ENCODE measurements at regions not wholly inside any gene's neighbourhood (a gene's known extent, or its start where the extent isn't known, plus 50 kb on each side); places are given as distances from the start of the nearest gene placed in this dataset.
"Not testable (repeated sequence)": the region's sequence is repeated elsewhere in the genome, so short reads cannot be mapped to it uniquely, and the experiment has no call there.

DNA sequence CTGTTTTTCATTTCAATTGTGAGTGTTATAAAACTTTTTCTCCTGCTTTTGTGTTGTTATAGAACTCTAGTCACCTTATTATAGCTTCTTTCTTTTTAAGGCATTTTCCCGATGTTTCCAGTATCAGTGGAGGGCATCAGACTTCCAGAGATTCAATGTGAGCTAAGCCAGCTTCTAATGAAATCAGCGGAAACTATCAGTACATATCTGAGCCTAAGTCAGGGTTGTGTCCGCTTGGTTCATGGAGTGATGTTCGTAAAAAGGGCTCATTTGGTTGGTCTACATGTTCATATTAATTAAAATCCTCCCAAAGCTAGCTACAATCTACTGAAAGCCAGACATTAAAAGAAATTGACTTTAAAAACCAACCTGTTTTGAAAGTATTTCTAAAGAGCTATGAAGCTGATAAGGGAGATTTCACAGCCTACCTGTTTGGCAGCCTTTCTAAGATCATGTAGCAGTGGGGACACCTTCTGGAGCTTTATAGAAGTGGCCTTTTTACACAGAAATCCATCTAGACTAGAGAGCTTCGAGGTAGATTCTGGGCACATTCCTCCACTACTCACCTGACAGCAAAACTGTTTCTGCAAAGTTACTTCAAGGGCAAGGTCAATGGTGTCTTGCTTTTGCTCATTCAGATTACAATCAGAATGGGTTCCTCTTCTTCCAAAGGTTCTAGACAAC is 227.1 kb upstream of the NBPF12 start:
- DNase-seq (ENCODE audit: low read depth): not testable (repeated sequence)

DNA sequence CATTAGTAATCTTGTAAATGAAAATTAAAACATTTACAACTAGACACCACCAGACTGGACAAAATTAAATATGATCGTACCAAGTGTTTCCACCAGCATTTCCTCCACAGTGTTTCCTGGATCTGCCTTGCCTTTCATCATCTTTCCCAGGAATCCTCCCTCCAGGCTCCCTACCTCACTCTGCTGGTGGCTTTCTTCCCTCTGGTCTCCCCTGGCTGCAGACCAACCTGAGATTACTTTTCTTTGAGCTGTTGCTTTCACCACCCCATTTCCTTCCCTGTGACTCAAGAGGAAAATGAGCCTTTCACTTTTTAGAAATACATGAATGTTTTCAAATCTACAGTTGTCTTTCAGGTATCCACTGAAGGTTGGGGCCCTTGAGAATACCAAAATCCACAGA is 228.8 kb upstream of the NBPF12 start:
- DNase-seq (ENCODE audit: low read depth): not testable (repeated sequence)

DNA sequence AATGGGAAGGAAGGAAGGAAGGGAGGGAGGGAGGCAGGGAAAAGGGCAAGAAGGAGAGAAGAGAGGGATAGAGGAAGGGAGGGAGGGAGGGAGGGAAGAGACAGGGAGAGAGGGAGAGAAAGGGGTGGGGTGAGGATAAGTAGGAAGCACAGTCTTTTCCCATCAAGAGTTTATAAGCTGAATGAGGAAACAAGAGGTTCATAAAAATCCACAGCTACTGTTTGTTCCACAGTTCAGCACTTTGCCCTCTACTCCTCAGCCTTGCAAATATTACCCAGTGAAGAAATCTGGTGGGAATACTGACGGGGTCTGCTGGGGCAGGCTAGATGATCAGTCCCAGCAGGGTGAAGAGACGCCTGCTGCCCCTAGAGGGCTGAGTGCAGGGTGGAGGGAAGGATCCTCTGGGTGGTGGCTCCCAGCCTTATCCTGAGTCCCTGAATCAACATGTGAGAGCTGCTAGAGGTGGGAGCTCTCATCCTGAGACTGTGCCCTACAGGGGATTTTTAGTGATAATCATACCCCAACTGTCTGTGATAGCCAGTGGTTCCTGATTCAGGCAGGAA is 233.9 kb upstream of the NBPF12 start:
- DNase-seq (ENCODE audit: low read depth): not testable (repeated sequence)

DNA sequence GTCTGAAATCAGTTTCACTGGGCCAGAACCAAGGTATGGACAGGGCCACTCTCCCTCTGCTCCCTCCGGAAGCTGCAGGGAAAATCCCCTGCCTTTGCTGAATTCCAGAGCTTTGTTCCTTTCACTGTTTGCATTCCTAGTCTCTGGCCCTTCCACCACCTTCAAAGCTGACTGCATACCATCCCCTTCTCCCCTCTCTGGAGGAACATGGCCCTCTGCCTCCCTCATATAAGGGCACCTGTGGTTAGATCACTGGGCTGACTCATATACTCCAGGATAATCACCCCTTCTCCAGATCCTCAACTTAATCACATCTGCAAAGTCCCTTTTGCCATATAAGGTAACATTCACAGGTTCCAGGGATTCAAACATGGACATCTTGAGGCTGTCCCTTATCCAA is 236.8 kb upstream of the NBPF12 start:
- not testable (repeated sequence) for DNase-seq (ENCODE audit: low read depth)

DNA sequence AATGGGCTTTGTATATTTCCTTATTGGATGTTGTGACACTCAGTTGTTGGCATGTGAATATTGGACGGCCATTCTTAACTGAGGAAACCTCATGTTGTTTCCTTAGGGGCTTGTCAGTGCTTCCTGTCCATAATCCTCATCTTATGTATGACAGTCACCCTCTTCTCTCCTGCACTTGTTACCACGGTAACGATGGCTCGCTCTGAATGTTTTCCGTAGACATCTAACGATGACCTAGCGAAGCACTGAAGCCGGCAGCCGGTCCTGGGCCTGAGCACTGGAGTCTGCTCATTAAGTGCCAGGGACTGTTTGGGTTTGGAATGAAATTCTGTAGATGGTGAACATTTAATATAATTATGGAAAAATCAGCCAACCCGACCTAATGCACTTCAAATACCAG is 242.7 kb upstream of the NBPF12 start:
- not testable (repeated sequence) for DNase-seq (ENCODE audit: low read depth)

DNA sequence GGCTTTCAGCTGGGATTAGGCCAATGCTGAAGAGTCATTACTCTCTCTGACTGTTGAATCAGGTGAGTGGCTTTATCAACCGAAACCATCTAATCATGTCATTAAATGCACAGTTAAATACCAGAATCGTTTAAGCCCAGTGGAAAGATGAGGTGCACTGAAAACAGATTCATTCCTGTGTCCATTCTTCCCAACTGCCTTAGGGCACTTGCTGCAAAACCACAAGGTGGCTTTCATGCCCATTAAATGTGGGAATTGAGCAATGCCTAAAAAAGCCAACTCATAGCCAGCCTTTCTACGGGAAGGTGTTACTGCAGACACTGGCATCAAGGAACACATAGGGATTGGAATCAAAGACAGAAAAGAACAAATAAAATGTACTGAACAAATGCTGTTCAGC is 246.3 kb upstream of the NBPF12 start:
- DNase-seq (ENCODE audit: low read depth): not testable (repeated sequence)

DNA sequence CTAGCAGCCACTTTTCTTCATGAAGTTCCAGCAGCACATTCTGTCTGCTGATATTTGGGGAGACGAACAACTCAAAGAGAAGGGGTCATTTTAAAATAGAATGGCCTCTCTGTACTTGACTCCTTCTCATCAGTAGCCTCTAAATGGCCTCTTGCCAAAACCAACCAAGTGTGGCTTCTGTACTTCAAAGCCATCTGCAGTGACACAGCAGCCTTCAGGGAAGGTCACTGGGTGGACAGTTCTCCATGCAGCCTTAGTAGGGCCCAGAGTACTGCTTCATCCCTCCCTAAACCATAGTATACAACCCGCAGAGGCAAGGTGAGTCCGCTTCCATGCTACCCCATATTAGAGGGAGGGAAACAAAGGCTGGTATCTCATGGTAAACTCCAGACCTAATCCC is 249.2 kb upstream of the NBPF12 start:
- DNase-seq (ENCODE audit: low read depth): not testable (repeated sequence)

DNA sequence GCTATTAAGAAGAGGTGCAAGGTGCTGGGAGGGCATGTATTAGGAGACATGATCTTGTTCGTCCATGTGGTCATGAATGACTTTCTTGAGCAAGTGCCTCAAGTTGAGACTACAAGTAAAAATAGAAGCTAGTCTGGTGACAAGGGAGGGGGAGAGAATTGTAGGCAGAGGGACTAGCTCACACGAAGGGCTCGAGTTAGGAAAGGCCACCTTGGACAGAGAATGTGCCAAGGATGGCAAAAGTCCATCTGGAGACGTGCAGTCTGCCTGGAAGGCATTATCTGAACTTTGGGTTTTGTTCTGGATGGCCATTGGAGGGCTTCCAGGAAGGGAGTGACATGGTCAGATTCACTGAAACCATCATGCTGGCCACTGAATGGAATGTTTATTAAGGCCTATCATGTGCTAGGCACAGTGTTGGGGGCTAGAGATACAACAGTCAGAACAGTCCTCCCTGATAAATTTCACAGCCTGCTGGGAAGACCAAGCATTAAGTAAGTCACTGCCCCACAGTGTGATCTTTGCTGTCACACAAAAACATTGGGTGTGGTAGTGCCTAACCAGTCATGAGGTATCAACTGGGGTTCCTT is 251.3 kb upstream of the NBPF12 start:
- DNase-seq (ENCODE audit: low read depth): not testable (repeated sequence)

DNA sequence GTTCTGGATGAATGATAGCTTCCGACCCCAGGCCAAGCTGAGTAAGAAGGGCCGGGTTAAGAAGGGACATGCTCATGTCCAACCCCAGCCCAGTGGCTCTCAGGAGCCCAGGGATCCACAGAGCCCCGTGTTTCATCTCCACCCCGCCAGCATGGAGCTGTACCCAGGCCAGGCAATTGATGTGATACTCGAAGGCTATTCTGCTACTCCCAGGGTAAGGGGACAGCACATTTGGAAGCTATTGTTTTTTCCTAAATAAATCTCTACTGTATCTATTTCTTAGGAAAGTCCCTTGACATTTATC is 255.0 kb upstream of the NBPF12 start:
- DNase-seq (ENCODE audit: low read depth): not testable (repeated sequence)

DNA sequence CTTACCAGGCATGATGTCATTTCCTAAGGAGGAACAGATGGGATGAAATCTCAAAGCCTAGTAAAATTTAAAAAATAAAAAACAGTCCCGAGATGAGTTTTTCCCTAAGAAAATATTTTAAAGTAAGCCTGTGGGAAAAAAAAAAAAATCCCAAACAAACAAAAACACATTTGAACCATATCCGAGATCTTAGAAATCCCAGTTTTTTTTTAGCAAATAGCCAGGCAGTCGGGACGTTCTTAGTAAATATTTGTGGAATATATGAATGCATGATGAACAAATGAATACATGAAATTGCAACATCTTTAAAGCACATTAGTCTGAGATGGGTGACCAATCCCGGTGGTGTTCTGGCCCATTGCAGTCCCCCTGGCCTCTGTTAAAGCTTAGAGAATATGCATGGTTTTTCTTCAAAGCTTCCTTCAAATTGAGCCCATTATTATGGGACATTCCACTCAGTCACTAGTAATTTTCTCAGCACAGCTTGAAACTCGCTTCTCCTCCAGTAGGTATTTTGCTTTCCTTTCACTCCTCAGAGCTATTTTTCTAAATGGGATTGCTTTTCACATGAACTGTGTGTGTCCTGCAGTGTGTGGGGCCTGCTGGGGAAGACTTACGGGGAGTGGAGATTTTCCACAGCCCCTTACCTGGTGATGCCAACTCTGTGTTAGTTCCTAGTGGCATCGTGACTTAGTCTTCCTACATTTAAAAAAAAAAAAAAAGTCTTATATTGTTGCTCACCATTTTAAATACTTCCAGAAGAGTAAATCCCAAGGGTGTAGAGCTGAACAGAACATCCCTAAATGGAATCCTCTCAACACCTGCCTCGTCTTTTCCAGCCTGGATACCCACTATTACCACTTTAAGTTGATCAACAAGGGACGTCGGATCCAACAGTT is 255.6 kb upstream of the NBPF12 start:
- DNase-seq (ENCODE audit: low read depth): not testable (repeated sequence)

DNA sequence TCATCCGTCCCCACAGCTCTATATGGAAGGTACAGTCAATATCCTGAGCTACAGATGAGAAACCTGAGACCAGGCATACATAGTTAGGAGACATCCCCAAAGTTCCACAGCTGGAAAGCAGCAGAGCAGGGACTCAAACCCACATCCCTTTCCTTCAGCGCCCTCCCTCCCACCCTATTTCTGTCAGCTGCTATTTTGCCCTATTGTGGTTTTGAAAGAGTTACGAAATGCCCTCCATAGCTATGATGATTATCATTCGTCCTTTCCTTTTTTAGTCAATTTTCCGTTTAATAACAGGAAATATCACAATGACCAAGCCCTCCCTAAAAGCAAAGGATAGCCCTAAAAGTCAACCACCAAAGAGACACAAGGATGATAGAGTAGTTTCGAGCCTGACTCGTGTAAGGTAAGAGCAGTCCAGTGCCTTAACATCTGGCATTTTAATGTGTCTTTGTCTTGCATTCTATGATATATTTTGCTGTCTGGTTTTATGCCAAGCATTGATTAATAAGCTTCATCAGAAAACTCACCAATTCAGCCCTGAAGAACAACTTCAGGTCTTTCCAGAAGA is 264.3 kb upstream of the NBPF12 start:
- not testable (repeated sequence) for DNase-seq (ENCODE audit: low read depth)

DNA sequence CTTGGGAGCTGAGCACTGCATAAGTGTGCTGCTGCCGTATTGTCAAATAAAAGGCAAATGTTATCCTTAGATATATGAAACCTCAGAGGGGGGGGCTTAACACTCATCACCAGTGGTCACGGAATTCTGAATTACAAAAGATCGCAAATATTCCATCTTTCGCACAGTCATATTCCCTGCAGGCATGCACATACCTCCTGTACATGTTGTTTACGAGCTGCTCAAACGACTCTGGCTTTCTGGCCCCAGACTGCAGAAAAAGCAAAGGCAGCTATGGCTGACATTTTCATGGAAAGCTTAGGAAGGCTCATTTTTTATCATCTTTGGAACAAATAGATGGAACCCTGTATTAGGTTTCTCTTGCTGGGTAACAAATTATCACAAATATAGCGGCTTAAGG is 265.5 kb upstream of the NBPF12 start:
- not testable (repeated sequence) for DNase-seq (ENCODE audit: low read depth)

DNA sequence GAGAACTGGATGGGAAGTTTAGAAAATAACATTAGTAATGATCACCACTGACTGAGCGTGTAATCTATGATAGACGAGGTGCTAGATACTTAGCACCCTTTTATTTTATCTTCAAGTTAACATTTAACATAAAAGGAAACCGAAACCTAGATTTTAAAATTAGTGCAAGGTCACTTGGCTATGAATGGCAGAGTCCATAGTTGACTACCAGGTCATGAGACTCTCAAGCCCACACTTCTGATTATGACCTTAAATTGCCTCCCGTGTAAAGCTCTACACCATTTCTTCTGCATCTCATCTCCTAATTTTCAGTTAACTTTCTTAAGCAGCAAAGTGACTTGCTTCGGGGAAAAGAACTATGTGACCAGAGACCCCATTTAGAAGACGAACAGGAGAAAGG is 266.5 kb upstream of the NBPF12 start:
- not testable (repeated sequence) for DNase-seq (ENCODE audit: low read depth)

DNA sequence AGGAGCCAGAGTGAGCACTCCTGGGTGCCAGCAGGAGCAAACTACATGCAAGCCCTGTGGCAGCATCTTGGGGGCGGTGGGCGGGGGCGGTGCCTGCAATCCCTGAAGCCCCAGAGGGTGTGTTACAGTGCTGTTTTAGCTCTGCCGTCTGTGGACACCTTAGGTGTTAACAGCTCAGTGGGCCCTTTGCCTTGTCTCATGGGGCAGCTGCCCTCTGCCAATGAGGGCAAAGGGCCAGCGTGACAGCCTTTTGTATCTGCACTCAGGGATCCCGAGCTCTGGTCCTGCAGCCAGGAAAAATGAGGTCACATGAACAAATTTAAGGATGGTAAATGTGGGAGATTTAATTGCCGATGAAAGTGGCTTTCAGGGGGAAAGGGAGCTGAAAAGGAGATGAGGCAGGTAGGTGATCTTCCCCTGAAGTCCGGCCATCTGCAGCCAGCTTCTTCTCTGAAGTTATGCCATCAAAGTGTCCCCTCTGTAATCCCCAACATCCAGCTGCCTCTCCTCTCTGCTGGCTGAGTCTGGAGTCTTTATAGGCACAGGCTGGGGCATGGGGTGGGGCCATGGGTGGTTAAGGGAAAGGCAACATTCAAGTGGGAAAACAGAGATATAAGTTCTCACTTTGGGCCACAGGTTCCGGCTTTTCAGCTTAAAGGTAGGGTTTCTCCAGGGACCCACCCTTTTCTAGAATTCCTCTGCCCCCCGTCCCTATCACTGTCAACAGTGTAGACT is 267.1 kb upstream of the NBPF12 start:
- not testable (repeated sequence) for DNase-seq (ENCODE audit: low read depth)

DNA sequence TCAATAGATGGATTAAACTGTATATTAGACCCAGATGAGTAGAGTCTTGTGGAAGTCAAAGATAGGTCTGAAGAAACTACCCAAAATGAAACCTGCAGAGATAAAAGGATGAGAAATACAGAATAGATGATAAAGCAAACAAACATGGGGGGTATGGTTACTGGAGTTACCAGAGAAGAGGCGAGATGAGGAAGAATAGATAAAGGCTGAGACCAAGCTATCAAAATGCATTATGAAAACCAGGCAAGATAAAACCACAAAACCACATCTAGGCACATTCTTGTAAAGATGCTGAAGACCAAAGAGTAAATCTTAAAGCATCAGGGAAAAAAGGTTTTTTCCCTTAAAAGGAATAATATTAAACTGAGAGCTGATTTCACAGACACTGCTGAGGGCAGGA is 271.8 kb upstream of the NBPF12 start:
- not testable (repeated sequence) for DNase-seq (ENCODE audit: low read depth)

DNA sequence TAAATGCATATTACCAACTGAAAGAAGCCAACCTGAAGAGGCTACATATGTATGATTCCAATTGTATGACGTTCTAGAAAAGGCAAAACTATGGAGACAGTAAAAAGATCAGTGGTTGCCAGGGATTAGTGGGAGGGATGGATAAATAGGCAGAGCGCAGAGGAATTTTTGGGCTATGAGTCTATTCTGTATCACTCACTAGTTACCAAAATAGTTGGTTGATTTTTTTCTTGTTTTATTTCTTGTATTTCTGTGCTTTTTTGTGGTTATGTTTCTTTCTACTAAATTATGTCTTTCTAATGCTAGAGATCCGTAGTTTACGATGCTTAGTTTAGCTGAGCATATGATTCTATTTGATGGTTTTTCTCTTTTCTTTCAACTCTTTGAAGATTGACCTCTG is 277.9 kb upstream of the NBPF12 start:
- not testable (repeated sequence) for DNase-seq (ENCODE audit: low read depth)

DNA sequence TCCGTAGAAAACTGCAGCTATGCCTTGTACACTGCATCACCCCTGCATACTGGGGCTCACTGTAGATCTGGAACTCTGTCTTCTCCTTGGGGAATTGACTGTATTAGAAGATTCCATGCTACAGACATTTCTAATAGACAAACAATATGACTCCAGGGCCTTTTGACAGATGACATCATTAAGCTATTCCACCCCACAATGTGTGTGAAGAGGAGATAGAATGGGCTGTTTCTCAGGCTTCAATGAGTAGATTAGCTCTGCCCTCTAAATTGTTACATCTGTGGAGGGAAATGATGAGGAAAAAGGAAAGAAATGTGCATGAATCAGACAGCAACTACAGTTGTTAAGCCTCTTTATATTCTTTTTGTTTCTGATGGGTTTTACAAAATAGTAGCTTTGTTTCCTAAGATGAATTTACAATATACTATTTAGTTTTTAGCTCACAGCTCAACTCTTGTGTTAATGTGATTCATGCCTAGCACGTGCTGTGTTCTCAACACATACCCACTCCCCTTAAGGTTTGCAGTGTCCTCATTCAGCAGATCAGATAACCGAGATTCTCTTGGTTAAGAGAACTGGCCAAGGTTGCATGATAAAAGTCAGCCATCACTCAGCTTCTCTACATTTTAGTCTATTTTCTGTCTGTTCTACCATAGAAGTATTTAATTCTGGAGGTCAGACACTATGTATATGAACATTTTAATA is 281.6 kb upstream of the NBPF12 start:
- DNase-seq (ENCODE audit: low read depth): not testable (repeated sequence)

DNA sequence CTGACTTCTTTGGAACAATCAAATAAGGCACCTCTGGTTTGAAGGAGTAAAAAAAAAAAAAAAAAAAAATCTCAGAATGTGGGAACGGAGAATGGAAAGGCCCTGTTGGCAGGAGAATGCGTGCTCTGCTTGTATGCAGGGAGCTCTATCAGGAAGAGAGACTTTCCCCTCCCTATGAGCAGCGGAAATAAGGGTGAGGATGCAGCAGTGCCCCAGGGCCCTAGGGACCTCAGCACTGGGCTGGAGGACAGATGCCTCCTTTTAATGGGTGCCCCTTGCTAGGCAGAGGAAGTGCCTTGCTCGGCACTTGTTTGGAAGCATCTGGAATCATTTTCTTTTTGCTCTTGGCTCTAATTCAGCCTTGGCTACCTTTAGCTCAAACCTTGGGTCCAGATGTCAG is 283.4 kb upstream of the NBPF12 start:
- not testable (repeated sequence) for DNase-seq (ENCODE audit: low read depth)

DNA sequence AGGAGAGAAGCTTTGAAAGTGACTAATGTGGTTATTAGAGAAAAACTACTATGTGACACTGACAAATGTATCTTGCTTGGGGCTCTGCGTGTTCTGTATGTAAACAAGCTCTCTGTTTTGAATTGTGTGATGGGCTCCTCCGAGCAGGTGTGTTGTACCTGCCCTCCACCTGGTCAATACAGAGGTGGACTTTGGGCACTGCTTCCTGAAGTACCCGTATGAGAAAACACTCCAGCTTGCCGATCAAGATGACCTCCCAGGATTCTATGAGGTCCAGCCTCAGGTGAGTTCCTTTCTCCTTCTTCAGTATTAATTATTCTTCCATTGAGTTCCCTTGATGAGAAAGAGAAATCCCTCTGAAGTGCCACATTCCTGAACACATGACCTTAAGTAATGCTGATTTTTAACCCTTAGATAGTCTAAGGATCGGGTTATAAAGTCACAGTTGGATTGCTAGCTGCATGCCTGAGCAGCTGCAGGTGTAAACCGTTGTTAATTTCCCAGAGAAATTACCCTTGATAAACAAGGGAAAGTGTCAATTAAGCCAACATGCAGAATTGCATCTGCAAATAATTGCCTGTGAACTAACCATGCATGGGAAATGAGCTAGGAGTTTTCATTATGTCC is 292.0 kb upstream of the NBPF12 start:
- DNase-seq (ENCODE audit: low read depth): not testable (repeated sequence)

DNA sequence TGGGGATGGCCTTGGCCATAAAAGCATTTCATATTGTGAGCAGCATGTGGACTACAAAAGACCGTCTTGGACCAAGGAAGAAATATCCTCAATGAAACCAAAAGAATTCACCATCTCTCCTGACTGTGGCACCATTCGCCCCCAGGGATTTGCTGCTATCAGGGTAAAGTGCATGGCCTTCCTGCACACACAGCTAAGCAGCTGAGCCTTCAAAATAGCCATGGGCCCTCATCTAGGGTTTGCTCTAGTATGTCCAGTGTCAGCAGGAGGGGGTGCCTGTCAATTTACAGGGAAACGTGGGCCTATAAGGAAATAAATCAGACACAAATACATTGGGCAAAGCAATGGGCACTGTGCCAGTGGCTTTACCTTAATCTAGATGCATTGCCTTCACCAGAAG is 296.6 kb upstream of the NBPF12 start:
- DNase-seq (ENCODE audit: low read depth): not testable (repeated sequence)
